ENCODE measurements at regions not wholly inside any gene's neighbourhood (a gene's known extent, or its start where the extent isn't known, plus 50 kb on each side); places are given as distances from the start of the nearest gene placed in this dataset.

DNA sequence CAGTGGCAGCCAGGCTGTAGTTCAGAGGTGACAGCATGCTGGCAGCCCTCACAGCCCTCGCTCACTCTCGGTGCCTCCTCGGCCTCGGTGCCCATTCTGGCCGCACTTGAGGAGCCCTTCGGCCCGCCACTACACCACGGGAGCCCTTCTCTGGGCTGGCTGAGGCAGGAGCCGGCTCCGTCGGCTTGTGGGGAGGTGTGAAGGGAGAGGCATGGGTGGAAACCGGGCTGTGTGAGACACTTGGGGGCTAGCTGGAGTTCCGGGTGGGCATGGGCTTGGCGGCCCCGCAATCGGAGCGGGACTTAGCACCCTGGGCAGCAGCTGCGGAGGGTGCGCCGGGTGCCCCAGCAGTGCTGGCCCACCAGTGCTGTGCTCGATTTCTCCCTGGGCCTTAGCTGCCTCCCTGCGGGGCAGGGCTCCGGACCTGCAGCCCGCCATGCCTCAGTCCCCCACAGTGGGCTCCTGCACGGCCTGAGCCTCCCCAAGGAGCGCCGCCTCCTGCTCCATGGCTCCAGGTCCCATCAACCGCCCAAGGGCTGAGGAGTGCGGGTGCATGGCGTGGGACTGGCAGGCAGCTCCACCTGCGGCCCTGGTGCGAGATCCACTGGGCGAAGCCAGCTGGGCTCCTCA, 396.8 kb downstream of the FAM72C start:
- Histone ChIP-seq H2BK120ac (replicated peaks; ENCODE audit: low read depth, low read length) (no peak overlapping the region), H3K4me2 (ENCODE audit: insufficient read depth in 1 of 2, low read depth in 2 of 2, low read length in 2 of 2) (no peak overlapping the region), H3K14ac (ENCODE audit: insufficient read length) (no peak overlapping the region), H4K5ac (ENCODE audit: insufficient read length, low read depth, low read length) (no peak overlapping the region), H2AK5ac (ENCODE audit: low read depth, low read length) (no peak overlapping the region), H3K9me3 (ENCODE audit: insufficient read depth in 2 of 2, low read depth in 1 of 2, low read length in 1 of 2) (peaks cover 2 to 31% of the 10 kb centered on the region in 2 experiments; a peak in 2 of 4 replicates), H4K91ac (replicated peaks; ENCODE audit: insufficient read length, low read length) (no peak overlapping the region), H3K9ac (replicated peaks in 1 of 4; ENCODE audit: extremely low read depth in 1 of 4, low read depth in 3 of 4, low read length in 3 of 4) (no peak overlapping the region), H4K20me1 (replicated peaks in 1 of 2; ENCODE audit: control insufficient read depth in 1 of 2, insufficient read depth in 2 of 2, low read length in 2 of 2) (no peaks in the 10 kb centered on the region), H3K79me2 (ENCODE audit: control insufficient read depth in 1 of 2, insufficient read depth in 2 of 2, low read length in 2 of 2) (no peaks in the 10 kb centered on the region), H2BK12ac (ENCODE audit: low read depth, low read length) (no peak overlapping the region), H3K79me1 (ENCODE audit: low read depth, low read length) (no peaks in the 10 kb centered on the region), H2BK5ac (ENCODE audit: low read depth, low read length) (no peak overlapping the region), H2BK15ac (ENCODE audit: low read length) (no peak overlapping the region), H3K18ac (ENCODE audit: extremely low read depth, low read length) (no peak overlapping the region), H3K4ac (replicated peaks; ENCODE audit: insufficient read length, low read depth, low read length) (no peak overlapping the region), H2BK20ac (ENCODE audit: low read length) (no peak overlapping the region), H3K56ac (replicated peaks; ENCODE audit: insufficient read length, low read depth, low read length) (no peak overlapping the region), H3K27ac (ENCODE audit: low read depth, low read length) (no peak overlapping the region), H2AFZ (ENCODE audit: low read length) (no peak overlapping the region), H3K27me3 (replicated peaks in 1 of 4; ENCODE audit: control insufficient read depth in 3 of 4, extremely low read depth in 1 of 4, insufficient read depth in 3 of 4, low read length in 3 of 4) (no peaks in the 10 kb centered on the region), H3K23me2 (ENCODE audit: low read depth, low read length) (no peaks in the 10 kb centered on the region), H3K36me3 (ENCODE audit: control insufficient read depth in 2 of 4, insufficient read depth in 4 of 4, low read length in 3 of 4) (no peaks in the 10 kb centered on the region), H3K4me3 (ENCODE audit: extremely low read depth in 1 of 4, insufficient read depth in 2 of 4, low read depth in 3 of 4, low read length in 4 of 4) (no peak overlapping the region), H4K8ac (ENCODE audit: extremely low read depth, insufficient read depth, low read length) (no peak overlapping the region), H3K4me1 (replicated peaks in 1 of 4; ENCODE audit: control insufficient read depth in 3 of 4, insufficient read depth in 4 of 4, low read length in 3 of 4) (no peaks in the 10 kb centered on the region), H3K23ac (ENCODE audit: insufficient read length) (no peak overlapping the region)
- ChIA-PET POLR2A (ENCODE audit: partially characterized antibody) (no interaction called here), CTCF (ENCODE audit: partially characterized antibody) (no interaction called here)
- FAIRE-seq, result no peak
- no CpG with 5 or more reads among the region's 33 CpGs for WGBS, 2 experiments (ENCODE audit: extremely low coverage in 1 of 2, insufficient coverage in 1 of 2, insufficient read length in 1 of 2, insufficient replicate concordance in 2 of 2, low coverage in 1 of 2, low lambda C conversion rate in 2 of 2, missing lambda C conversion rate in 1 of 2)
- TF ChIP-seq RBBP5 (IDR thresholded peaks at IDR 0.05; ENCODE audit: borderline replicate concordance, low read depth, low read length) (no peak), TAF7 (optimal IDR thresholded peaks at IDR 0.05; ENCODE audit: borderline replicate concordance, low read depth, low read length) (no peak)
- no peak for DNase-seq (ENCODE audit: low read depth in 1 of 2, low spot score in 2 of 2)
